ENCODE measurements at regions not wholly inside any gene's neighbourhood (a gene's known extent, or its start where the extent isn't known, plus 50 kb on each side); places are given as distances from the start of the nearest gene placed in this dataset.

- TF ChIP-seq CTCF (conservative IDR thresholded peaks at IDR 0.05 in 1 of 2, IDR thresholded peaks at IDR 0.05 in 1 of 2; ENCODE audit: low read depth in 1 of 2, low read length in 2 of 2) (no peak), EZH2 (IDR thresholded peaks at IDR 0.05; ENCODE audit: low read length, missing control alignments) (no peak)
Observed at GRCh38 chr2:126049461-126049860, 606.5 kb upstream of the GYPC start.

Measured in fibroblast of lung (primary cell).